Adipocyte (in vitro differentiated cells): ENCODE measurements at regions not wholly inside any gene's neighbourhood (a gene's known extent, or its start where the extent isn't known, plus 50 kb on each side); places are given as distances from the start of the nearest gene placed in this dataset.
"Not testable (repeated sequence)": the region's sequence is repeated elsewhere in the genome, so short reads cannot be mapped to it uniquely, and the experiment has no call there.

Experiments
- DNase-seq: peaks from one replicate; pipeline ENCODE4 v3.0.0-alpha.2; 2015; ENCODE audit warnings: low read depth
- H3K27me3 ChIP-seq: replicated peaks from 2 replicates; pipeline ENCODE4 v1.7.0; 2013; ENCODE audit warnings: mild to moderate bottlenecking, low read length, moderate library complexity; ENCODE audit not compliant: control insufficient read depth, insufficient read depth
- H3K36me3 ChIP-seq: 2 replicates; pipeline ENCODE4 v1.7.0; 2013; ENCODE audit warnings: low read length, mild to moderate bottlenecking, moderate library complexity; ENCODE audit not compliant: control insufficient read depth, insufficient read depth, severe bottlenecking
- H3K4me1 ChIP-seq: 2 replicates; pipeline ENCODE4 v1.7.0; 2013; ENCODE audit warnings: mild to moderate bottlenecking, low read length, moderate library complexity; ENCODE audit not compliant: control insufficient read depth, insufficient read depth
- H3K4me3 ChIP-seq: 2 replicates; pipeline ENCODE4 v1.7.0; 2013; ENCODE audit warnings: mild to moderate bottlenecking, low read length, moderate library complexity
- H3K9ac ChIP-seq: 2 replicates; pipeline ENCODE4 v1.7.0; 2013; ENCODE audit warnings: mild to moderate bottlenecking, low read length, moderate library complexity
- H3K9me3 ChIP-seq: 2 replicates; pipeline ENCODE4 v1.7.0; 2013; ENCODE audit warnings: mild to moderate bottlenecking, low read length, moderate library complexity; ENCODE audit not compliant: control insufficient read depth

DNA sequence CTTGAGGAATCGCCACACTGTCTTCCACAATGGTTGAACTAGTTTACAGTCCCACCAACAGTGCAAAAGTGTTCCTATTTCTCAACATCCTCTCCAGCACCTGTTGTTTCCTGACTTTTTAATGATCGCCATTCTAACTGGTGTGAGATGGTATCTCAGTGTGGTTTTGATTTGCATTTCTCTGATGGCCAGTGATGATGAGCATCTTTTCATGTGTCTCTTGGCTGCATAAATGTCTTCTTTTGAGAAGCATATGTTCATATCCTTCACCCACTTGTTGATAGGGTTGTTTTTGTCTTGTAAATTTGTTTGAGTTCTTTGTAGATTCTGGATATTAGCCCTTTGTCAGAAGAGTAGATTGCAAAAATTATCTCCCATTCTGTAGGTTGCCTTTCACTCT is 309.3 kb upstream of the NFIA start:
- H3K36me3 ChIP-seq, DNase-seq, H3K9ac ChIP-seq: not testable (repeated sequence)

DNA sequence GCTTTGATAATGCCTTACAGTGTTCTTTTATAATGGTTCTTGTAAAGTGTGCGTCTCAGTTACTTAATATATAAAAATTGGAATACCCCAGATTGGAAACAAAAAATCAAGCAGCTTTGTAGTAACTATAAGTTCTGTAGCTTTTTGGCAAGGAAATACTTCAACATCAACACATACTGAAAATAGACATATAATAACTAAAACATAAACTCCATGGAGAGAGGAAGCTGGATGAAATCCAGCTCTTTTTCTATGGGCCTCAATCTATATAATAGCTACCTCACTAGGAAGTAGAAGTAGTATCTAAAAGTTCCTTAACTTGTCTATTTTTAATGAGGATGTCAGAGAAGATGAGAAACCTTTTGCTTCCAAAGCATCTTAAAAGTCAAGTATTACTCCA is 313.3 kb upstream of the NFIA start:
- Histone ChIP-seq H3K4me3 (no peak overlapping the region), H3K36me3 (no peaks in the 10 kb centered on the region), H3K4me1 (no peaks in the 10 kb centered on the region), H3K9me3 (peaks cover 3% of the 10 kb centered on the region), H3K27me3 (no peaks in the 10 kb centered on the region), H3K9ac (no peak overlapping the region)
- DNase-seq, result no peak

More for the DNA sequence above, 309.3 kb upstream of the NFIA start:
- not testable (repeated sequence) for H3K27me3 ChIP-seq, H3K4me1 ChIP-seq, H3K4me3 ChIP-seq, H3K9me3 ChIP-seq

DNA sequence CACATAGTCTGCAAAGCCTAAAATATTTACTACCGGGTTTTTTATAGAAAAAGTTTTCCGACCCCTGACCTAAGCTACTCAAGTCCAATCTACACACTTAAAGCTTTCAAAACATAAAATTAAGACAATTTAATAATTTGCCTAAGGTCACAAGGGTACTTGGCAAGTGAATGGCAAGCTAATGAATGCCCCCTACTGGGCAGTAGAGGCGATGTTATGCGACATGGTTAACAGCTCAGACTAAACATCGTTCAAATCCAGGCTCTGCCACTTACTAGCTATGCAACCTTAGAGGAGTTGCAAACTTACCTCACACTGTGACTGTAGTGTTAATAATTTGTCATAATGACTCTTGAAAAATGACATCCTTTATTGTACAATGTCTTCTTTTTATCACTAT is 317.2 kb upstream of the NFIA start:
- DNase-seq, result peak; percentile 30
- Histone ChIP-seq H3K27me3 (no peaks in the 10 kb centered on the region), H3K4me3 (no peak overlapping the region), H3K9ac (no peak overlapping the region), H3K36me3 (no peaks in the 10 kb centered on the region), H3K4me1 (peaks cover 8% of the 10 kb centered on the region), H3K9me3 (no peaks in the 10 kb centered on the region)

DNA sequence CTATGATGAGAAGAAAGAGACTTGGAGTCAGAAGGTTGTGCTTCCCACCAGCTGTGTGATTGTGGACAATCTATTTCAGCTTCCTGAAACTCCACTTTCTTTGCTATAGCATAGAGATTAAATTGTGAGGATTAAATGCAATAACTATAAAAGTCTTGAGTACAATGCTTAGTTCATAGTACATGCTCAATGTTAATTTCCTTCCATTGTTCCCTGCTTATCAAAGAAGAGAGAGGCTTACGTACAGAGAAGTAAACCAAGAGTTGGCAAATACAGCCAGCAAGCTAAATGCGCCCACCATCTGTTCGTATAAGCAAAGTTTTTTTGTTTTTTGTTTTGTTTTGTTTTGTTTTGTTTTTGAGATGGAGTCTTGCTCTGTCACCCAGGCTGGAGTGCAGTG is 317.9 kb upstream of the NFIA start:
- Histone ChIP-seq H3K36me3 (no peaks in the 10 kb centered on the region), H3K9me3 (no peaks in the 10 kb centered on the region), H3K4me3 (no peak overlapping the region), H3K4me1 (peaks cover 8% of the 10 kb centered on the region), H3K27me3 (no peaks in the 10 kb centered on the region), H3K9ac (no peak overlapping the region)
- no peak for DNase-seq

DNA sequence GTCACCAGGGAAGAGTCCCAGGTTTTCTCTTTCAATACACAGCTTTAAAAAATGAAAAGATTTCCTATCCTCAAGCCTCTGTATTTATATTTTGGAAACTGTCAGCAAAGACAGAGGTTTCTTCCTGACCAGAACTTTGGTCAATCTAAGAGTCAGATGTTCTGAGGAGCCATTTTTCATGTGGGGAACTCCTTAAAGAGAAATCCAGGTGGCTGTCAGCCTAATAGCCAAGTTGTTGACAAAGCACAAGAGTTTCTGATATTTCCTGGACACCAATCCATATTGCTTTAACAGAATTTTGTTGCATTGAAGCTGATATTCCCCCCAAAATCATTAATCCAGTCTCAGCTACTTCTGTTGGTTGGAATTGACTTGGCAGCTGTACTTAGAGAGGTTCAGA is 318.6 kb upstream of the NFIA start:
- Histone ChIP-seq H3K4me1 (peaks cover 8% of the 10 kb centered on the region), H3K27me3 (no peaks in the 10 kb centered on the region), H3K4me3 (no peak overlapping the region), H3K9me3 (no peaks in the 10 kb centered on the region), H3K9ac (no peak overlapping the region), H3K36me3 (no peaks in the 10 kb centered on the region)
- DNase-seq, result no peak

DNA sequence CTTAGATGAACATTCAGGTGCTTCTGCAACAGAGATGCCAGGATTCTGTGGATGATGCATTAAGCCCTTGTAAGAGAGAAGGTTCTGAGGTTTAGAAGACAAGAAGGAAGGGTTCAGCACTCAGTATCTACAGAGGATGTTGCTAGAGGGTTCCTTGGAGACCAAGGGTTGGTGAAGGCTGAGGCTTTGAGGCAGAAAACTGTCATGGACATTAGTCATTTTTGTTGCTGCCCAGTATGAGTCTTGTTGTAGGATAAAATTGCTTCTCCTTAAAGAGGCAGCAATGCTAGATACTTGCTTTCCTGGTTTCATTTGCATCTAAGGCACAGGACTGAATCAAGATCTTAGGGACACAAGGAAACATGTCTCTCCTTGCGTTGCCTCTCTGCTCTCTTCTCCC is 319.4 kb upstream of the NFIA start:
- peak; percentile 7 for DNase-seq
- Histone ChIP-seq H3K4me1 (peaks cover 8% of the 10 kb centered on the region), H3K9me3 (no peaks in the 10 kb centered on the region), H3K36me3 (no peaks in the 10 kb centered on the region), H3K4me3 (no peak overlapping the region), H3K27me3 (no peaks in the 10 kb centered on the region), H3K9ac (no peak overlapping the region)

DNA sequence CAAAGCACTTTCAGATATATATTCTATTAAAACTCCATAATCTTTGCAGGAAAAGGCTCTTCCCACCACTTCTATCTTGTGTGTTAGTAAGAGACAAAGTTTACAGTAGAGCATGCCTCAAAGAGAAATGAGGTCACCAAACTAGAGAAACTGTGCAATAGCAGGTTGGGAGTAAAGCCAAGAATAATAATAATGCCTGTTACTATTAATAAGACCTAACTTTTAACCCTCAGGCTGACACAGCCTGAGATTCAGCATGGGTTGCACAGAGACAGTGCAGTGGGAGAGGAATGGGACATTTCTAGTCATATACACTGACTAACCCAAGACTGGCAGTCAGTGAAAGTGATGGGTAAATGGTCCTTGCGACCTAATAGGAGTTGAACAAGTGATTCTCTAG is 320.2 kb upstream of the NFIA start:
- Histone ChIP-seq H3K9ac (no peak overlapping the region), H3K9me3 (no peaks in the 10 kb centered on the region), H3K36me3 (no peaks in the 10 kb centered on the region), H3K4me1 (peaks cover 8% of the 10 kb centered on the region), H3K27me3 (no peaks in the 10 kb centered on the region), H3K4me3 (no peak overlapping the region)
- peak; percentile 64 for DNase-seq

DNA sequence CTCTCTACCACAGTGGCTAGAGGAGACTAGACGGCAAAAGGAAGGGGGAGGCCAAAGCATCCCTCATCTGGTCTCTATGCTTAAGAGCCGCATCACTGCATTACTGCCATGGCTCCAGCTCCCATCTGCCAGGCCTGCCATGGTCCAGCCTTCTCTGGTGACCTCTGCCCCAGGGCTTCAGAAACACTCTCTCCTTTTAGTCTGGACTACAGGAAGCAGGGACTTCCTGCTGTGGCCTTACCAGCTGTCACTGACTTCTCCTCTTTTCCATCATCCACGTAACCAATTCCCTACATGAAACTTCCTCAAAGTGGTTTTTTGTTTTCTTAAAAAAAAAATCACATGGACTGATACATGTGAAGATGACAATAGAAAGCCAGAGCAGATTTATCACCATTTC is 323.1 kb upstream of the NFIA start:
- peaks cover 8% of the 10 kb centered on the region for H3K4me1 ChIP-seq
- H3K4me3 ChIP-seq, result no peak overlapping the region
- no peaks in the 10 kb centered on the region for H3K9me3 ChIP-seq
- H3K9ac ChIP-seq, result no peak overlapping the region
- no peaks in the 10 kb centered on the region for H3K27me3 ChIP-seq
- no peaks in the 10 kb centered on the region for H3K36me3 ChIP-seq
- no peak for DNase-seq

DNA sequence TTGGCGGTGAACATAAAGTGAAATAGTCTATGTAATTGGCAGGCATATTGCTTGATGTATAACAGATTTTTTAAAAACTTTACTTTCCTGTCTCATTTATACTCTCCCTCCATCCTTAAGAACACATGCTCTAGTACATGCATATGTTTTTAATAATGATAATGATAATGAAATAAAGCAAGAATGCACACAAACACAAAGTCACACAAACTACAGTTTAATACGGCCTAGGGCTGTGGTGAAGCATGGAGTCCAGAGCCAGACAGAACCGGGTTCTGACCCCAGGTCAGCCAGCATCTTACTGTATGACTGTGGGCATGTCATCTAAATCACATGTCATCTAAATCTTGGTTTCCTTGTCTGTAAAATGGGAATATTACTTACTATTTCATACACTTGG is 324.9 kb upstream of the NFIA start:
- H3K9me3 ChIP-seq, result no peaks in the 10 kb centered on the region

DNA sequence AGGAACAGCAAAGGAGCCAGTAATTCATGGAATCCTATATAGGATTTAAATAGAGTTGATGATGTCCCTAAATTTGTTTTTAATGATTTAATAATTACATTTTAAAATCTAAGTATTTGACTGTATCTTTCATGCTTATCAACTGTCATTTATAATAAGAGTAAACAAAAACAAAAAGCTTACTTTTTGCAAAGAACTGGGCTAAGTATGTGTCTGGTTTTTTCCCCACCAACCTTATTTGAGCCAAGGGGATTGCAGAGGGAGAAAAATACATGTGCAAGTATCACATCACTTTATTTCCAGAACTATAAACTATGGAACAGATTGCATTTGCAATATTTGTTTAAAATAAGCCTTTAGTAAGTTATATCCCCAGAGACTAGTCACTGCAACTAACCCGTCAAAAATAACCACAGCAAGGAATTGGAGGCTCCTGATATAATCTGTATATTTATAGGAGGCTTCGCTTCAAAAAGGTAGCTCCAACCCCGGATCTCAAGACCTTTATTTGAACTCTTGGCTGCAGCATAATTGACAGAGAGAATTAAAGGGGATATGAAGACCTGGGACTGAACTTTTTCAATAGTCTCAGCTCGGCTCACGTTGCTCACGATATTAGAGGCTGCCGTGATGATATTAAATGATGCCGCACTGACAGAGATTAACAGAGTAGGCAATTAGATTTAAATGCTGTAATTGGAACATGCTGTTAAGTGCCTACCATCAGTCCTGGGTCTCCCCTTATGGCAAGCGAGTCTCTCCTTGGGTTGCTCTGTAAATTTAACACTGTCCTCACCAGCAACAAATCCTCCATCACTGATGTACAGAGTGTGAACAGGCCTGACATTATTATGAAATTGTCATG is 329.1 kb upstream of the NFIA start:
- Histone ChIP-seq H3K36me3 (no peaks in the 10 kb centered on the region), H3K27me3 (no peaks in the 10 kb centered on the region), H3K4me1 (no peaks in the 10 kb centered on the region), H3K4me3 (no peak overlapping the region), H3K9me3 (no peaks in the 10 kb centered on the region), H3K9ac (no peak overlapping the region)
- no peak for DNase-seq

More for the DNA sequence above, 324.9 kb upstream of the NFIA start:
- no peak overlapping the region for H3K9ac ChIP-seq
- peaks cover 6% of the 10 kb centered on the region for H3K4me1 ChIP-seq
- no peaks in the 10 kb centered on the region for H3K27me3 ChIP-seq
- no peak overlapping the region for H3K4me3 ChIP-seq
- DNase-seq, result no peak
- H3K36me3 ChIP-seq, result no peaks in the 10 kb centered on the region

DNA sequence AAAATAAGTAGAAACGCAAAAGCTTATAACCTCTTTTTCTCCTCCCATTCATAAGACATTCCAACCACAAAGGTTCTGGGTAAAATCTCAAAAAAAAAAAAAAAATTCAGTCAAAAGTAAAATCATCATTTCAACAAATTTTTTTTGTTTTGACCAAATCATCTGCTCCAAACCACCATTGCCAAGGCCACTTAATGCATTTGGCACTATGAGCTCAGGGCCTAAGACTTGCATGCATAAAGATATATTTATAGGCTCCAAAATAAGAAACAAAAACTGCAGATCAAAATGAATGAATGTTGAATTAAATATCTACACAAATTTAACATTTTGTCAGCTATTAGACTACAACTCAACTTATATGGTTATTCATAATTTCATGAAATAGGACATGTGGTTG is 331.1 kb upstream of the NFIA start:
- H3K4me3 ChIP-seq, result no peak overlapping the region
- no peaks in the 10 kb centered on the region for H3K36me3 ChIP-seq
- H3K9me3 ChIP-seq, result no peaks in the 10 kb centered on the region
- no peaks in the 10 kb centered on the region for H3K27me3 ChIP-seq
- no peak for DNase-seq
- H3K4me1 ChIP-seq, result no peaks in the 10 kb centered on the region
- H3K9ac ChIP-seq, result no peak overlapping the region

DNA sequence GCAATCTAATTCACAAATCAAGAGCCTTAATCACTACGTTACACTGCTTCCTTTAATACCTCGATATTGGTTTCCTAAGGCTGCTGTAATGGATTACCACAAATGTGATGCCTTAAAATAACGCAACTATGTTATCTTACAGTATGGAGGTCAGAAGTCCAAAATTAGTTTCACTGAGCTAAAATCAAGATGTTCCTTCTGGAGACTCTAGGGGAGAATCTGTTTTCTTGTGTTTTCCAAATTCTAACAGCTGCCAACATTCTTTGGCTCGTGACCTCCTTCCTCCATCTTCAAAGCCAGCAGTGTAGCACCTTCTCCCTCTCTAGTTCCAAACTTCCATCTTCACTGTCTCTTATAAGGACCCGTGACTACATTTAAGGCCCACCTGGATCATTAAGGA is 335.0 kb upstream of the NFIA start:
- Histone ChIP-seq H3K9ac (no peak overlapping the region), H3K27me3 (no peaks in the 10 kb centered on the region), H3K36me3 (no peaks in the 10 kb centered on the region), H3K4me3 (no peak overlapping the region), H3K9me3 (no peaks in the 10 kb centered on the region), H3K4me1 (no peaks in the 10 kb centered on the region)
- DNase-seq, result no peak
